ENCODE measurements at regions not wholly inside any gene's neighbourhood (a gene's known extent, or its start where the extent isn't known, plus 50 kb on each side); places are given as distances from the start of the nearest gene placed in this dataset.

- TF ChIP-seq, protein P1, sequence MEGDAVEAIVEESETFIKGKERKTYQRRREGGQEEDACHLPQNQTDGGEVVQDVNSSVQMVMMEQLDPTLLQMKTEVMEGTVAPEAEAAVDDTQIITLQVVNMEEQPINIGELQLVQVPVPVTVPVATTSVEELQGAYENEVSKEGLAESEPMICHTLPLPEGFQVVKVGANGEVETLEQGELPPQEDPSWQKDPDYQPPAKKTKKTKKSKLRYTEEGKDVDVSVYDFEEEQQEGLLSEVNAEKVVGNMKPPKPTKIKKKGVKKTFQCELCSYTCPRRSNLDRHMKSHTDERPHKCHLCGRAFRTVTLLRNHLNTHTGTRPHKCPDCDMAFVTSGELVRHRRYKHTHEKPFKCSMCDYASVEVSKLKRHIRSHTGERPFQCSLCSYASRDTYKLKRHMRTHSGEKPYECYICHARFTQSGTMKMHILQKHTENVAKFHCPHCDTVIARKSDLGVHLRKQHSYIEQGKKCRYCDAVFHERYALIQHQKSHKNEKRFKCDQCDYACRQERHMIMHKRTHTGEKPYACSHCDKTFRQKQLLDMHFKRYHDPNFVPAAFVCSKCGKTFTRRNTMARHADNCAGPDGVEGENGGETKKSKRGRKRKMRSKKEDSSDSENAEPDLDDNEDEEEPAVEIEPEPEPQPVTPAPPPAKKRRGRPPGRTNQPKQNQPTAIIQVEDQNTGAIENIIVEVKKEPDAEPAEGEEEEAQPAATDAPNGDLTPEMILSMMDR (IDR thresholded peaks at IDR 0.05; ENCODE audit: control extremely low read depth in 1 of 3, insufficient read depth in 1 of 3, low read depth in 1 of 3, low read length in 3 of 3) = no peak
- TF ChIP-seq CHD2 (IDR thresholded peaks at IDR 0.05; ENCODE audit: low read length) (no peak), POLR2A (IDR thresholded peaks at IDR 0.05; ENCODE audit: control extremely low read depth in 1 of 2, low read depth in 2 of 2, low read length in 2 of 2) (no peak), CREB1 (IDR thresholded peaks at IDR 0.05) (no peak)
These were observed 55.6 kb upstream of the PEG3 start for GRCh38 chr19:56896095-56896494.
